Aorta (tissue), 5 donors: ENCODE measurements at regions not wholly inside any gene's neighbourhood (a gene's known extent, or its start where the extent isn't known, plus 50 kb on each side); places are given as distances from the start of the nearest gene placed in this dataset.

ENCODE experiments used
- ATAC-seq: fragments of 200-7000 bp; cut with Tn5 transposase; one replicate; pipeline ENCODE4 v1.9.1; 2022; ENCODE audit warnings: moderate library complexity; ENCODE audit not compliant: low FRiP score
- DNase-seq, 2 donors: peaks; one replicate each; pipeline ENCODE4 v3.0.0-alpha.2; 2020
- H3K27ac ChIP-seq, 2 donors: one replicate each; pipeline ENCODE4 v1.5.1; 2013; ENCODE audit warnings: low read length in 2 of 2, mild to moderate bottlenecking in 2 of 2, moderate library complexity in 2 of 2, control low read depth in 1 of 2, inconsistent platforms in 1 of 2, low read depth in 1 of 2
- H3K27me3 ChIP-seq, 2 donors: one replicate each; pipeline ENCODE4 v1.6.1; 2013; ENCODE audit warnings: control low read depth in 1 of 2, low read length in 1 of 2, mild to moderate bottlenecking in 1 of 2, moderate library complexity in 1 of 2; ENCODE audit not compliant: insufficient read depth in 2 of 2, control insufficient read depth in 1 of 2
- H3K36me3 ChIP-seq, 2 donors: one replicate each; pipeline ENCODE4 v1.6.1; 2013; ENCODE audit warnings: control low read depth in 1 of 2, low read length in 1 of 2, mild to moderate bottlenecking in 1 of 2; ENCODE audit not compliant: insufficient read depth in 2 of 2, control insufficient read depth in 1 of 2
- H3K4me1 ChIP-seq, 2 donors: one replicate each; pipeline ENCODE4 v1.6.1; 2013; ENCODE audit warnings: low read length in 2 of 2, control low read depth in 1 of 2, mild to moderate bottlenecking in 1 of 2, moderate library complexity in 1 of 2; ENCODE audit not compliant: insufficient read depth in 2 of 2, control insufficient read depth in 1 of 2
- H3K4me3 ChIP-seq, 2 donors: one replicate each; pipeline ENCODE4 v1.5.1; 2013; ENCODE audit warnings: low read length in 2 of 2, control low read depth in 1 of 2, mild to moderate bottlenecking in 1 of 2
- H3K9me3 ChIP-seq: one replicate; pipeline ENCODE4 v1.6.1; 2013; ENCODE audit warnings: mild to moderate bottlenecking, low read length; ENCODE audit not compliant: control insufficient read depth
- WGBS, 2 donors: extraction: QIAGEN DNeasy Blood & Tissue Kit; methylation state at CpG; one replicate each; pipeline ENCODE4 v1.1.7; 2013; 5-methylcytosine and 5-hydroxymethylcytosine counted together
- intact Hi-C, 2 donors: fragments of 100-400 bp; cut with DNase I; formaldehyde crosslinking; loops; one replicate each; pipeline versions ENCODE4 v1.14.2 to v1.15.0; 2022
- donor health status: healthy with polysubstance abuse.
- donor health status: Bipolar disorder and iron deficiency.
- donor health status: DM: no; HTN: no; CAD: no.
- donor health status: DM: no; HTN: no; CAD: no.
- donor health status: DM: yes; HTN: yes; CAD: no.

DNA sequence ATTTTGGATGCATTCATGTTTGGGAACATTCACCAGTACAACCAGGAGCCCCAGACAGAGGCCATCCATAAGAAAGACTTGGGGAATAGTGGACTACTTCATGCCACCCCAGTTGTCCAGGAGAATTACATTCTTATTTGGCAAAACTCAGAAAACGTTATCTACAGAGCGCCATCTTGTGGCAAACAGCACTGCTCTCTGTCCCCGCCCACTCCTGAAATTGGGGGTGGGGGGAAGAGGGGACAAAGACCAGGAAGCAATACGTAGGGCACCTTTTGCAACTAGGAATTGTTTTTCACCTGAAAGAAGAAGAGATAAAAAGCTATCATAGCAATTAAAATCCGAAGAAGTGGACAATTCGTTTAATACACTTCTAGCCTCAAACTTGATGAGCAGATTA lies 134.6 kb upstream of the MGMT start:
- intact Hi-C loops: no loop called here
- Histone ChIP-seq H3K27me3 (no peaks in the 10 kb centered on the region), H3K36me3 (no peaks in the 10 kb centered on the region), H3K9me3 (no peaks in the 10 kb centered on the region), H3K27ac (no peak overlapping the region), H3K4me1 (no peaks in the 10 kb centered on the region), H3K4me3 (no peak overlapping the region)
- 26 to 29% methylated on average over 6 of the region's 6 CpGs for WGBS, 2 donors
- ATAC-seq (no peak), DNase-seq (no peak)

DNA sequence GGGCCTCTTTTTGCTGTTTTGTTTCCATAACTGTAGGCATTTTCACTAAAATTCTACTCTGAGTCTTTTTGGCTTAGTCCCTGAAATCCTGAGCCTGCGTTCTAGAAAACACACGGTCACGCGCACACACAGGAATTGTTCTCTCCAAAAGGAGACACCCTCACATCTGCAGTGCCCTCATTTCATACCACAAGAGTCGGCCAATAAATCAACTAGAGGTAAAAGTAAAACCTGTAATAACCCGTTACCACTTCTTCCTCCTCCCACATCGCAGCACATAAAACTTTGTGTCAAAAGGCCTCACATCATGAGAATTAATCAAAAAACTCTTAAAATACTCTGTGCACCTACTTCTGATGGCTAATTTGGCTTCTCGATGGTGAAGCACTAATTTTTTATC lies 133.3 kb upstream of the MGMT start:
- intact Hi-C loops: no loop called here
- ATAC-seq: no peak

DNA sequence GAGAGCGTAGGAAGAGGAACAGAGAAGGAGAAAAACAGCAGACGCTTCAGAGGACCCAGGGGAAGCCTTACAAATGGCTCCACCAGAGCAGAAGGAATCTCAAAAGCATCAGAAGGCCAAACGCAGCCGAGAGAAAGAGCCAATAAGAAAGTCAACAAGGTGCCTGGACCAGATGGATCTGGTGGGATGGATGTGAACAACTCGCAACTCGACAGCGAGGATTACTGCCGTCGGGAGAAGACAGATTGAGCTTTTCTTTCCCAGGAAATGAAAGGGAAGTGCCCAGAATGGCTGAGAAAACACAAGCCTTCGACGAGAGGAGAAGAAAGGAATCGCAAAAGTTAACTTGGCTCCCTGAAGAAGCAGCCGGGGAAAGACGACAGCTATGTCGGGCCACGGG lies 132.8 kb upstream of the MGMT start:
- H3K9me3 ChIP-seq: no peaks in the 10 kb centered on the region
- no peaks in the 10 kb centered on the region for H3K4me1 ChIP-seq
- H3K4me3 ChIP-seq: no peak overlapping the region
- H3K36me3 ChIP-seq: no peaks in the 10 kb centered on the region
- intact Hi-C loops: no loop called here
- 19 to 25% methylated on average over 16 of the region's 16 CpGs for WGBS, 2 donors
- DNase-seq (no peak), ATAC-seq (no peak)
- H3K27me3 ChIP-seq: no peaks in the 10 kb centered on the region
- no peak overlapping the region for H3K27ac ChIP-seq

More for the DNA sequence above, 133.3 kb upstream of the MGMT start:
- DNase-seq: no peak
- Histone ChIP-seq H3K9me3 (no peaks in the 10 kb centered on the region), H3K27ac (no peak overlapping the region), H3K4me1 (no peaks in the 10 kb centered on the region), H3K27me3 (no peaks in the 10 kb centered on the region), H3K4me3 (no peak overlapping the region), H3K36me3 (no peaks in the 10 kb centered on the region)
- WGBS, 2 donors: 75 to 82% methylated on average over 8 of the region's 8 CpGs

DNA sequence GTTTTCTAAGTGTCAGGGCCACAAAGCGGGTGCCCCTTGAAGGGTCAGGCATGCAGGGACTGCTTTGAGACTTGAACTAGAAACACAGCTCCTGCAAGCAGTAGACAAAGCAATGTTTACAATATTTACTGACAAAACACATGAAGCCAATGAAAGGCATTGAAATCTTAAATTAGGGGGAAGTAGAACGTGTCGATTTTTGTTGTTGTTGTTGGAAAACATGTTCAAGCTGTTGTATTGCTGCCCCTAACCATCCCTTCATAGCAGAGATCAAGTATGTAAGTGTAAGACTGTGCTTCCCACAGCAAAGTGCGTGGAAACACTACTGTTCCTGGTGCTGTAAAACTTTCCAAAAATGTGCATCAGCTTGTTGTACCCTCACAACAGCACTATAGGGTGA lies 131.6 kb upstream of the MGMT start:
- ATAC-seq (no peak), DNase-seq (no peak)
- intact Hi-C loops: no loop called here
- no peaks in the 10 kb centered on the region for H3K9me3 ChIP-seq
- H3K4me1 ChIP-seq: no peaks in the 10 kb centered on the region
- H3K27me3 ChIP-seq: no peaks in the 10 kb centered on the region
- no peaks in the 10 kb centered on the region for H3K36me3 ChIP-seq
- H3K27ac ChIP-seq: no peak overlapping the region
- H3K4me3 ChIP-seq: no peak overlapping the region
- WGBS, 2 donors: 84 to 85% methylated on average over 4 of the region's 4 CpGs

DNA sequence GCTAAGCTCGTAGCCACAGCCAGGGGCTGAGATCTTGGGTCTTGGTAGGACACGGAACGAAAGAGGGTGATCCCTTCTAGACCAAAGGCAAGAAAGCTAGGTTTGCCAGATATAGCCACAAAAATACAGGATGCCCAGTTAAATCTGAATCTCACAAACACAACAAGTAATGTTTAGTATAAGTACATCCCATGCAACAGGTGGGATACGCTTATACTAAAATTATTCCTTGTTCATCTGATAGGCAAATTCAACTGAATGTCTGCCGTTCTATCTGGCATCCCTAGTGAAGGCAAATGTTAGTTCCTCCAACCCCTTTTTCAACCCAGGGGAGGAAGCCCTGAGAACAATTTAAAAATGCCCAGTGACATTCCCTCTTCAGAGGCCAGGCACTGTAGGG lies 131.1 kb upstream of the MGMT start:
- no peak overlapping the region for H3K27ac ChIP-seq
- H3K27me3 ChIP-seq: no peaks in the 10 kb centered on the region
- ATAC-seq: no peak
- DNase-seq: no peak
- H3K4me3 ChIP-seq: no peak overlapping the region
- intact Hi-C loops: no loop called here
- WGBS, 2 donors: 93 to 96% methylated on average over 5 of the region's 5 CpGs
- no peaks in the 10 kb centered on the region for H3K9me3 ChIP-seq
- no peaks in the 10 kb centered on the region for H3K36me3 ChIP-seq
- H3K4me1 ChIP-seq: no peaks in the 10 kb centered on the region

DNA sequence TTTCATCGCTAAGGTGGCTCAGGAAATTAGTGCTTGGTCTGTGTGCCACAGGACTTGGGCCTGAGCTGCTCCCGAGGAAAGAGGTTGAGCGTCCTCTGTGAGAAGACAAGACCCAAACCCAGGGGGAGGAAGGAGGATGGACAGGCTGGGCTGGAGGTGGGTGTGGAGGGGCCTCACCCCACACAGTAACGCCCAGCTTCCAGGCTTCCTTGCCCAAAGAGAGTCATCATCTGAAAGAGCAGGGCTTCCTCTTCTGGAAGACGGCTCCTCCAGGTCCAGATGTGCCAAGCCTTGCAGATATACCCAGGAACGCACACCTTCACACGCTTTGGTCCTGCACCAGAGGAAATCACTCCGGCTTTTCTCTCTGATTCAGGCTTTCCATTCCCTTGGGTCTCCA lies 127.8 kb upstream of the MGMT start:
- no peaks in the 10 kb centered on the region for H3K27me3 ChIP-seq
- 87 to 91% methylated on average over 8 of the region's 8 CpGs for WGBS, 2 donors
- H3K27ac ChIP-seq: no peak overlapping the region
- no peaks in the 10 kb centered on the region for H3K9me3 ChIP-seq
- intact Hi-C loops: no loop called here
- DNase-seq: no peak
- no peak overlapping the region for H3K4me3 ChIP-seq
- H3K36me3 ChIP-seq: no peaks in the 10 kb centered on the region
- no peaks in the 10 kb centered on the region for H3K4me1 ChIP-seq
- no peak for ATAC-seq

DNA sequence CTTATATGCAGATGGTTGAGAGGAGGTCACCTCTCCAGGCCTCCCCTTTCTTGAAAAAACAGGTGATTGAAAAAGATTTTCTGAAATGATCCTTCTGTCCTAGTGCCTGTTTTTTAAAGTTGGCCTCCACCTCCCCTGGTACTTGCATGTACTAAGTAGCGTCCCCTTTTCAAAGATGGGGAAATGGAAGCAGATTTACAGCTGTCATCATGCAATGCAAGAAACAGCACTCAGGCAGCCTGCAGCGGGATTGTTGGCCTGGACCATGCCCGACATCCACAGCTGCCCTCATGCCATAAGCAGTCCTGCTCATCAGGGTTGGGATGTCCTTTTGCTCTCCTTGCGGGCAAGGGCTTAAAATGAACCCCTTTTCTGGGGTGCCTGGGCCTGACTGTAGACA lies 127.2 kb upstream of the MGMT start:
- intact Hi-C loops: no loop called here
- H3K4me3 ChIP-seq: no peak overlapping the region
- H3K4me1 ChIP-seq: no peaks in the 10 kb centered on the region
- 83 to 89% methylated on average over 4 of the region's 4 CpGs for WGBS, 2 donors
- H3K27ac ChIP-seq: no peak overlapping the region
- no peak for DNase-seq
- ATAC-seq: no peak
- H3K9me3 ChIP-seq: no peaks in the 10 kb centered on the region
- H3K36me3 ChIP-seq: no peaks in the 10 kb centered on the region
- H3K27me3 ChIP-seq: no peaks in the 10 kb centered on the region

DNA sequence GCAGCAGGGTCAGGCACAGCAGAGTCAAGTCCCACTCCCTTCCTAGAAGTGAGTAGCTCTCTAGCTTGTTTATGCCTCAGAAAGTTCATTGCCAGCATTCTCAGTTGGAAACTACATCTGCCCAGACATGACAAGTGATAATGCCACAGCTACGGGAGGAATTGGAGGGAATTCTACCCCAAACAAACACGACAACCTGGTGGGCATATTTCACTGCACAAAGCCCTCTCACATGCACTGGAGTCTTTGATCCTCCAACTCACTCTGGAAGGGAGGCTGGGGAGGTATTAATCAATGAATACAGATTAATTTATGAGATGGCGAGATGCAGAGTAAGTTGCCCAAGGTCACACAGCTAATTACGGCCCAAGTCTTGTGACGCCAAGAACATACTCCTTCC lies 126.0 kb upstream of the MGMT start:
- no peaks in the 10 kb centered on the region for H3K4me1 ChIP-seq

DNA sequence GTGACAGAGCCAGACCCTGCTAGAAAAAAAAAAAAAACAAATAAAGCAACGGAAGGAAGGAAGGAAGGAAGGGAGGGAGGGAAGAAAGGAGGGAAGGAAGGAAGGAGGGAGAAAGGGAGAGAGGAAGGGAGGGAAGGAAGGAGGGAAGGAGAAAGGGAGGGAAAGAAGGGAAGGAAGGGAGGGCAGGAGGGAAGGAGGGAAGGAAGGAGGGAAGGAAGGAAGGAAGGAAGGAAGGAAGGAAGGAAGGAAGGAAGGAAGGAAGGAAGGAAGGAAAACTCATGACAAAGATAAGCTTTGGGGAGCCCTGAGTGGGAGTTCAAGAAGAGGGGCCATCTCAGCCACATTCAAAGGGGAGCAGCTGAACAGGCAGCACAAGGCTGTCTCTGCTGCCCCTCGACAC lies 124.7 kb upstream of the MGMT start:
- H3K4me3 ChIP-seq: no peak overlapping the region
- no peaks in the 10 kb centered on the region for H3K4me1 ChIP-seq
- H3K9me3 ChIP-seq: no peaks in the 10 kb centered on the region
- no peak for DNase-seq
- 56 to 59% methylated on average over 2 of the region's 2 CpGs for WGBS, 2 donors
- no peak overlapping the region for H3K27ac ChIP-seq
- intact Hi-C loops: no loop called here
- no peak for ATAC-seq
- no peaks in the 10 kb centered on the region for H3K27me3 ChIP-seq
- H3K36me3 ChIP-seq: no peaks in the 10 kb centered on the region

More for the DNA sequence above, 126.0 kb upstream of the MGMT start:
- DNase-seq: no peak
- Histone ChIP-seq H3K27ac (no peak overlapping the region), H3K4me3 (no peak overlapping the region), H3K27me3 (no peaks in the 10 kb centered on the region), H3K36me3 (no peaks in the 10 kb centered on the region), H3K9me3 (no peaks in the 10 kb centered on the region)
- 63 to 66% methylated on average over 5 of the region's 5 CpGs for WGBS, 2 donors
- ATAC-seq: no peak
- intact Hi-C loops: no loop called here
